ENCODE measurements at regions not wholly inside any gene's neighbourhood (a gene's known extent, or its start where the extent isn't known, plus 50 kb on each side); places are given as distances from the start of the nearest gene placed in this dataset.

GRCh38 chr14:96151242-96151641, 53.4 kb upstream of the BDKRB2 start:
- no peak overlapping the region for H2AK9ac ChIP-seq (replicated peaks; ENCODE audit: low read depth, low read length, poor library complexity)
- no peak overlapping the region for H3K4me3 ChIP-seq (ENCODE audit: insufficient read depth, low read depth, low read length)
- no peak for TF ChIP-seq RCOR1 (IDR thresholded peaks at IDR 0.05; ENCODE audit: insufficient replicate concordance, low read length)
- TF ChIP-seq RAD21 (IDR thresholded peaks at IDR 0.05; ENCODE audit: low read length): no peak
- TF ChIP-seq USF2 (IDR thresholded peaks at IDR 0.05; ENCODE audit: low read depth, low read length): no peak
- no peak for TF ChIP-seq MAZ (IDR thresholded peaks at IDR 0.05; ENCODE audit: borderline replicate concordance, low read depth, low read length)
- no peak for TF ChIP-seq CHD1 (IDR thresholded peaks at IDR 0.05; ENCODE audit: low read depth, low read length)
- TF ChIP-seq CEBPB (IDR thresholded peaks at IDR 0.05; ENCODE audit: low read depth, low read length): no peak
- no peak for TF ChIP-seq MXI1 (IDR thresholded peaks at IDR 0.05; ENCODE audit: borderline replicate concordance, low read depth, low read length)
- TF ChIP-seq NFE2L2 (IDR thresholded peaks at IDR 0.05; ENCODE audit: low read depth, low read length): no peak
- no peak for TF ChIP-seq POLR2A (IDR thresholded peaks at IDR 0.05; ENCODE audit: low read depth, low read length)
- TF ChIP-seq BHLHE40 (IDR thresholded peaks at IDR 0.05; ENCODE audit: low read depth, low read length): no peak
- TF ChIP-seq FOS (IDR thresholded peaks at IDR 0.05; ENCODE audit: low read depth, low read length): no peak
- TF ChIP-seq, protein P1, sequence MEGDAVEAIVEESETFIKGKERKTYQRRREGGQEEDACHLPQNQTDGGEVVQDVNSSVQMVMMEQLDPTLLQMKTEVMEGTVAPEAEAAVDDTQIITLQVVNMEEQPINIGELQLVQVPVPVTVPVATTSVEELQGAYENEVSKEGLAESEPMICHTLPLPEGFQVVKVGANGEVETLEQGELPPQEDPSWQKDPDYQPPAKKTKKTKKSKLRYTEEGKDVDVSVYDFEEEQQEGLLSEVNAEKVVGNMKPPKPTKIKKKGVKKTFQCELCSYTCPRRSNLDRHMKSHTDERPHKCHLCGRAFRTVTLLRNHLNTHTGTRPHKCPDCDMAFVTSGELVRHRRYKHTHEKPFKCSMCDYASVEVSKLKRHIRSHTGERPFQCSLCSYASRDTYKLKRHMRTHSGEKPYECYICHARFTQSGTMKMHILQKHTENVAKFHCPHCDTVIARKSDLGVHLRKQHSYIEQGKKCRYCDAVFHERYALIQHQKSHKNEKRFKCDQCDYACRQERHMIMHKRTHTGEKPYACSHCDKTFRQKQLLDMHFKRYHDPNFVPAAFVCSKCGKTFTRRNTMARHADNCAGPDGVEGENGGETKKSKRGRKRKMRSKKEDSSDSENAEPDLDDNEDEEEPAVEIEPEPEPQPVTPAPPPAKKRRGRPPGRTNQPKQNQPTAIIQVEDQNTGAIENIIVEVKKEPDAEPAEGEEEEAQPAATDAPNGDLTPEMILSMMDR (conservative IDR thresholded peaks at IDR 0.05; ENCODE audit: low read depth, low read length): no peak
- no peak for TF ChIP-seq MAFK (IDR thresholded peaks at IDR 0.05; ENCODE audit: low read depth, low read length)
- TF ChIP-seq ELK1 (IDR thresholded peaks at IDR 0.05; ENCODE audit: borderline replicate concordance, low read depth, low read length): no peak
- TF ChIP-seq RFX5 (IDR thresholded peaks at IDR 0.05; ENCODE audit: low read depth, low read length): no peak
- TF ChIP-seq SMC3 (IDR thresholded peaks at IDR 0.05; ENCODE audit: low read depth, low read length): no peak
- dilution Hi-C loops (cut with HindIII; ENCODE audit: low sequenced_read_pairs, unreplicated experiment): no loop called here
- ATAC-seq (ENCODE audit: low read depth) (no peak), DNase-seq (no peak)
- no peak overlapping the region for H3K4me2 ChIP-seq (ENCODE audit: low read depth, low read length)
- BruUV-seq (replicated peaks): no TSS peak
- H2BK15ac ChIP-seq (ENCODE audit: low read depth, low read length): peak overlapping the region; percentile 37; the same call in 1 of the 3 replicates
- no peaks in the 10 kb centered on the region for H3K27me3 ChIP-seq (ENCODE audit: control insufficient read depth, insufficient read depth, low read length)
- H3K9ac ChIP-seq (ENCODE audit: low read depth, low read length): no peak overlapping the region
- no peaks in the 10 kb centered on the region for H3K36me3 ChIP-seq (ENCODE audit: control insufficient read depth, insufficient read depth, low read length)
- peak overlapping the region; percentile 48 for H2AK5ac ChIP-seq (ENCODE audit: low read depth, low read length)
- H4K91ac ChIP-seq (ENCODE audit: insufficient read depth, low read depth, low read length): peak overlapping the region; percentile 58; the same call in 1 of the 2 replicates
- H3K18ac ChIP-seq (ENCODE audit: low read depth, low read length): peak overlapping the region; percentile 77
- H3K14ac ChIP-seq (replicated peaks; ENCODE audit: low read depth, low read length): peak overlapping the region; percentile 30; the same call in 1 of the 2 replicates
- H3K9me1 ChIP-seq (ENCODE audit: insufficient read depth, low read length): no peaks in the 10 kb centered on the region; the same call in 1 of the 2 replicates
- H2BK20ac ChIP-seq (ENCODE audit: low read depth, low read length): peak overlapping the region; percentile 70
- POLR2A ChIA-PET (ENCODE audit: unreplicated experiment): no interaction called here
- peak overlapping the region; percentile 38 for H4K5ac ChIP-seq (ENCODE audit: low read depth, low read length)
- no peak overlapping the region for H3K56ac ChIP-seq (ENCODE audit: extremely low read depth, insufficient read depth, low read length)
- H3K4ac ChIP-seq (ENCODE audit: low read depth, low read length): peak overlapping the region; percentile 55
- in situ Hi-C loops (cut with MboI; ENCODE audit: low sequenced_read_pairs): no loop called here
- no peak overlapping the region for H3K27ac ChIP-seq (ENCODE audit: insufficient read depth, low read length)
- CTCF ChIA-PET: no interaction called here
- H3K23ac ChIP-seq (ENCODE audit: low read depth, low read length): peak overlapping the region; percentile 63; the same call in 1 of the 2 replicates
- no peak overlapping the region for H2AFZ ChIP-seq (replicated peaks; ENCODE audit: low read length, poor library complexity)
- no peaks in the 10 kb centered on the region for H3K9me3 ChIP-seq (ENCODE audit: control insufficient read depth, insufficient read depth, low read length)
- peak overlapping the region; percentile 47 for H2BK120ac ChIP-seq (ENCODE audit: low read depth, low read length)
- H3K79me1 ChIP-seq (ENCODE audit: low read depth in 1 of 2, low read length in 2 of 2): no peaks in the 10 kb centered on the region
- intact Hi-C loops (cut with micrococcal nuclease): no loop called here
- no peak overlapping the region for H2BK5ac ChIP-seq (ENCODE audit: low read depth, low read length, poor library complexity, severe bottlenecking)
- peaks cover 4% of the 10 kb centered on the region for H3K4me1 ChIP-seq (ENCODE audit: control insufficient read depth, insufficient read depth, low read length)
- H4K20me1 ChIP-seq (ENCODE audit: insufficient read depth, low read length): no peaks in the 10 kb centered on the region
- peak overlapping the region; percentile 56 to 57; a peak in 1 of 4 replicates for H4K8ac ChIP-seq (ENCODE audit: low read depth in 2 of 2, low read length in 2 of 2)
- no CpG with 5 or more reads among the region's 13 CpGs for WGBS, 2 experiments (ENCODE audit: extremely low coverage in 2 of 2, insufficient read length in 1 of 2)

Data from IMR-90 (cell line).